HepG2 (cell line): ENCODE measurements at regions not wholly inside any gene's neighbourhood (a gene's known extent, or its start where the extent isn't known, plus 50 kb on each side); places are given as distances from the start of the nearest gene placed in this dataset.

Experiments
- ATAC-seq: fragments of 200-7000 bp; cut with Tn5 transposase; 3 replicates; pipeline ENCODE4 v1.9.1; 2020; ENCODE audit warnings: mild to moderate bottlenecking, moderate library complexity
- BruUV-seq: library from RNA; stranded (reverse); fragments of 400-500 nt; replicated peaks from 2 replicates; lab custom pipeline; 2021; lab: Mats Ljungman, UMichigan
- CTCF ChIA-PET: fragments of 300-600 bp; formaldehyde crosslinking; extraction: SDS; loops from one replicate; lab custom pipeline; 2021; ENCODE audit warnings: low total read pairs, inconsistent platforms, low intra/inter-chr PET ratio; lab: Yijun Ruan, JAX
- POLR2A ChIA-PET: fragments of 350-600 bp; sonication (Branson Sonifier 250); formaldehyde crosslinking; loops from one replicate; lab custom pipeline; 2020; ENCODE audit warnings: antibody characterized with exemption, inconsistent platforms; lab: Yijun Ruan, JAX
- DNase-seq: peaks from one replicate; pipeline ENCODE4 v3.0.0-alpha.2; 2015; ENCODE audit warnings: low spot score
- FAIRE-seq: peaks from 3 replicates; lab custom pipeline; 2011; peaks lifted over from hg19 to GRCh38; lab: Jason Lieb, UNC
- H2AFZ ChIP-seq: one replicate; pipeline ENCODE4 v1.6.1; 2011; ENCODE audit warnings: low read length, inconsistent platforms
- H3K27ac ChIP-seq: fragments of 300-600 bp; 3 replicates; pipeline ENCODE4 v1.8.0; 2011; ENCODE audit warnings: mixed run types, mild to moderate bottlenecking, mixed read lengths, low read length, inconsistent platforms; ENCODE audit not compliant: insufficient read depth; ENCODE audit errors: extremely low read length
- H3K27me3 ChIP-seq, 2 experiments: fragments of 200-600 bp in 1 of 2; 2 replicates in 1 of 2; 3 replicates in 1 of 2; pipeline versions ENCODE4 v1.6.0 to v1.8.0; 2011; ENCODE audit warnings: low read length in 2 of 2, mild to moderate bottlenecking in 2 of 2, moderate library complexity in 2 of 2, inconsistent platforms in 1 of 2; ENCODE audit not compliant: insufficient read depth in 2 of 2, control insufficient read depth in 1 of 2
- H3K36me3 ChIP-seq, 2 experiments: fragments of 200-600 bp in 1 of 2; replicated peaks in 1 of 2; 2 replicates in 1 of 2; 3 replicates in 1 of 2; pipeline versions ENCODE4 v1.5.1 to v1.8.0; 2011; ENCODE audit warnings: low read length in 2 of 2, inconsistent platforms in 1 of 2; ENCODE audit not compliant: insufficient read depth in 2 of 2, control insufficient read depth in 1 of 2
- H3K4me1 ChIP-seq: 2 replicates; pipeline ENCODE4 v1.5.1; 2012; ENCODE audit warnings: low read length, inconsistent platforms; ENCODE audit not compliant: insufficient read depth
- H3K4me2 ChIP-seq: 2 replicates; pipeline ENCODE4 v1.6.0; 2011; ENCODE audit warnings: low read depth, low read length, inconsistent platforms
- H3K4me3 ChIP-seq, 3 experiments: fragments of 200-600 bp in 1 of 3; sonication (generic), shearing (Covaris generic) in 1 of 3; replicated peaks in 1 of 3; 2 replicates each; pipeline ENCODE4 v1.5.1; 2011 to 2016; ENCODE audit warnings: low read length in 3 of 3, inconsistent platforms in 2 of 3, low read depth in 2 of 3, mild to moderate bottlenecking in 2 of 3, control low read depth in 1 of 3, mixed read lengths in 1 of 3; ENCODE audit not compliant: insufficient read depth in 1 of 3
- H3K79me2 ChIP-seq: one replicate; pipeline ENCODE4 v1.6.1; 2011; ENCODE audit warnings: low read length, inconsistent platforms; ENCODE audit not compliant: insufficient read depth
- H3K9ac ChIP-seq: 2 replicates; pipeline ENCODE4 v1.6.0; 2011; ENCODE audit warnings: mild to moderate bottlenecking, low read depth, low read length, inconsistent platforms; ENCODE audit not compliant: insufficient read depth
- H3K9me3 ChIP-seq: 2 replicates; pipeline ENCODE4 v1.5.1; 2012; ENCODE audit warnings: mild to moderate bottlenecking, low read length
- H4K20me1 ChIP-seq: 2 replicates; pipeline ENCODE4 v1.6.0; 2011; ENCODE audit warnings: inconsistent platforms, mild to moderate bottlenecking, low read length, moderate library complexity; ENCODE audit not compliant: insufficient read depth
- KLF16 ChIP-seq, 2 experiments: sonication (generic) in 1 of 2; formaldehyde crosslinking in 1 of 2; IDR thresholded peaks; 2 replicates each; pipeline versions ENCODE4 v1.6.1 to v1.8.0; 2016 to 2023; ENCODE audit warnings: missing genetic modification reagents in 2 of 2, missing compliant biosample characterization in 1 of 2
- MXI1 ChIP-seq: IDR thresholded peaks from 3 replicates; pipeline ENCODE4 v1.6.1; 2012; ENCODE audit warnings: low read depth, low read length, inconsistent platforms, borderline replicate concordance
- MYNN ChIP-seq: sonication (generic); formaldehyde crosslinking; IDR thresholded peaks from 2 replicates; pipeline ENCODE4 v1.4.0; 2020; ENCODE audit warnings: mild to moderate bottlenecking, low read depth, missing genetic modification reagents
- NR3C1 ChIP-seq: sonication (generic); formaldehyde crosslinking; IDR thresholded peaks from 2 replicates; pipeline ENCODE4 v1.4.0; 2020; ENCODE audit warnings: missing genetic modification reagents
- PAWR ChIP-seq: sonication (generic); formaldehyde crosslinking; IDR thresholded peaks from 2 replicates; pipeline ENCODE4 v1.4.0; 2020; ENCODE audit warnings: missing genetic modification reagents, mild to moderate bottlenecking, borderline replicate concordance
- SMARCE1 ChIP-seq: fragments of 450-650 bp; IDR thresholded peaks from 2 replicates; pipeline ENCODE4 v1.6.1; 2017; ENCODE audit warnings: borderline replicate concordance
- STAT5B ChIP-seq: sonication (generic); formaldehyde crosslinking; IDR thresholded peaks from 2 replicates; pipeline ENCODE4 v1.4.0; 2020; ENCODE audit warnings: missing genetic modification reagents
- ZNF121 ChIP-seq: sonication (generic); formaldehyde crosslinking; IDR thresholded peaks from 2 replicates; pipeline ENCODE4 v1.5.0; 2020; ENCODE audit warnings: mild to moderate bottlenecking, missing genetic modification reagents
- ZNF205 ChIP-seq: IDR thresholded peaks from 2 replicates; pipeline ENCODE4 v1.6.1; 2018; ENCODE audit warnings: missing biosample characterization, missing genetic modification reagents
- ZNF431 ChIP-seq: sonication (generic); formaldehyde crosslinking; IDR thresholded peaks from 2 replicates; pipeline ENCODE4 v1.9.0; 2022; ENCODE audit warnings: missing genetic modification reagents, low read depth, mild to moderate bottlenecking, borderline replicate concordance
- ZNF678 ChIP-seq: sonication (generic); formaldehyde crosslinking; IDR thresholded peaks from 2 replicates; pipeline ENCODE4 v1.4.0; 2020; ENCODE audit warnings: mild to moderate bottlenecking, missing genetic modification reagents
- ZNF704 ChIP-seq: sonication (generic); formaldehyde crosslinking; IDR thresholded peaks from 2 replicates; pipeline ENCODE4 v1.8.1; 2023; ENCODE audit warnings: mild to moderate bottlenecking, inconsistent platforms, moderate library complexity, missing genetic modification reagents, borderline replicate concordance
- ZNF75D ChIP-seq: sonication (generic); formaldehyde crosslinking; IDR thresholded peaks from 2 replicates; pipeline ENCODE4 v1.8.1; 2023; ENCODE audit warnings: missing genetic modification reagents, mild to moderate bottlenecking, borderline replicate concordance
- WGBS: methylation state at CpG from one replicate; pipeline ENCODE4 v1.1.6; 2017; ENCODE audit warnings: low lambda C conversion rate; 5-methylcytosine and 5-hydroxymethylcytosine counted together
- in situ Hi-C: cut with HindIII; loops from 2 replicates; pipeline ENCODE4 v1.10.0; 2017; ENCODE audit warnings: low pct_unique_long_range_greater_than_20kb; ENCODE audit not compliant: extremely low pct_ligation_motif_present
- intact Hi-C: fragments of 100-400 bp; cut with micrococcal nuclease; formaldehyde crosslinking; loops from one replicate; pipeline ENCODE4 v1.10.0; 2022; ENCODE audit not compliant: unreplicated experiment
- TF ChIP-seq, protein P1 (sequence below): sonication (generic); formaldehyde crosslinking; IDR thresholded peaks from 2 replicates; pipeline ENCODE4 v1.5.1; 2020; ENCODE audit warnings: missing genetic modification reagents, mild to moderate bottlenecking, borderline replicate concordance
- TF ChIP-seq, protein P2 (sequence below): sonication (generic); formaldehyde crosslinking; IDR thresholded peaks from 2 replicates; pipeline ENCODE4 v1.4.0; 2020; ENCODE audit warnings: missing genetic modification reagents, mild to moderate bottlenecking, borderline replicate concordance
- TF ChIP-seq, protein P3 (sequence below): sonication (generic); formaldehyde crosslinking; IDR thresholded peaks from 2 replicates; pipeline ENCODE4 v1.5.0; 2020; ENCODE audit warnings: missing genetic modification reagents
- TF ChIP-seq, protein P4 (sequence below): sonication (generic); formaldehyde crosslinking; IDR thresholded peaks from 2 replicates; pipeline ENCODE4 v1.5.0; 2020; ENCODE audit warnings: mild to moderate bottlenecking, missing genetic modification reagents, borderline replicate concordance

DNA sequence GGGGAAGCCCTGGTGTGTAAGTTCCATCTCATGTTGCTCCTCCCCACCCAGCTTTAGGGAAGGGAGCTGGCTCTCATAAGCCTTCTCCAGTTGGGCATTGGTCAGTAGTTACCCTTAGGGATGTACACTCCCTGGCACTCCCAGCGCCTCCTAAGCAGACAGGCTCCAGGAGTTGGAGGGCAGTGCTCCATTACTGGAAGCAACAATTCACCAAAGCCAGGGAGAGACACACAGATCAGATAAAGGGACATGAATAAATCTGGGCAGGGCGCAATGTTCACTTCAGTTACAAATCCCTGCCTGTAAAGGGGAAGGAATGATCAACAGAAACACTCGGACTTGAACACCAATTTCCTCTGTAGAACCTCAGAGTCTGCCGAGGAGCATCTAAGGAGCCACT lies 169.1 kb upstream of the CTNNB1 start:
- Histone ChIP-seq H4K20me1 (no peaks in the 10 kb centered on the region), H3K79me2 (no peaks in the 10 kb centered on the region), H3K4me3 (no peak overlapping the region), H3K36me3 (no peaks in the 10 kb centered on the region), H3K9ac (no peak overlapping the region), H3K4me2 (no peak overlapping the region), H3K4me1 (peaks cover 8% of the 10 kb centered on the region), H2AFZ (no peak overlapping the region)
- CTCF ChIA-PET, result no interaction called here
- 48% methylated on average over 3 of the region's 4 CpGs for WGBS
- no peak for ATAC-seq
- POLR2A ChIA-PET, result no interaction called here
- in situ Hi-C loops, result no loop called here
- TF ChIP-seq, protein P1, sequence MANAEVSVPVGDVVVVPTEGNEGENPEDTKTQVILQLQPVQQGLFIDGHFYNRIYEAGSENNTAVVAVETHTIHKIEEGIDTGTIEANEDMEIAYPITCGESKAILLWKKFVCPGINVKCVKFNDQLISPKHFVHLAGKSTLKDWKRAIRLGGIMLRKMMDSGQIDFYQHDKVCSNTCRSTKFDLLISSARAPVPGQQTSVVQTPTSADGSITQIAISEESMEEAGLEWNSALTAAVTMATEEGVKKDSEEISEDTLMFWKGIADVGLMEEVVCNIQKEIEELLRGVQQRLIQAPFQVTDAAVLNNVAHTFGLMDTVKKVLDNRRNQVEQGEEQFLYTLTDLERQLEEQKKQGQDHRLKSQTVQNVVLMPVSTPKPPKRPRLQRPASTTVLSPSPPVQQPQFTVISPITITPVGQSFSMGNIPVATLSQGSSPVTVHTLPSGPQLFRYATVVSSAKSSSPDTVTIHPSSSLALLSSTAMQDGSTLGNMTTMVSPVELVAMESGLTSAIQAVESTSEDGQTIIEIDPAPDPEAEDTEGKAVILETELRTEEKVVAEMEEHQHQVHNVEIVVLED (CRISPR knock-in tag), result no peak
- TF ChIP-seq STAT5B (CRISPR knock-in tag), result no peak
- no peak for TF ChIP-seq PAWR (CRISPR knock-in tag)
- TF ChIP-seq MXI1, result no peak
- TF ChIP-seq, protein P2, sequence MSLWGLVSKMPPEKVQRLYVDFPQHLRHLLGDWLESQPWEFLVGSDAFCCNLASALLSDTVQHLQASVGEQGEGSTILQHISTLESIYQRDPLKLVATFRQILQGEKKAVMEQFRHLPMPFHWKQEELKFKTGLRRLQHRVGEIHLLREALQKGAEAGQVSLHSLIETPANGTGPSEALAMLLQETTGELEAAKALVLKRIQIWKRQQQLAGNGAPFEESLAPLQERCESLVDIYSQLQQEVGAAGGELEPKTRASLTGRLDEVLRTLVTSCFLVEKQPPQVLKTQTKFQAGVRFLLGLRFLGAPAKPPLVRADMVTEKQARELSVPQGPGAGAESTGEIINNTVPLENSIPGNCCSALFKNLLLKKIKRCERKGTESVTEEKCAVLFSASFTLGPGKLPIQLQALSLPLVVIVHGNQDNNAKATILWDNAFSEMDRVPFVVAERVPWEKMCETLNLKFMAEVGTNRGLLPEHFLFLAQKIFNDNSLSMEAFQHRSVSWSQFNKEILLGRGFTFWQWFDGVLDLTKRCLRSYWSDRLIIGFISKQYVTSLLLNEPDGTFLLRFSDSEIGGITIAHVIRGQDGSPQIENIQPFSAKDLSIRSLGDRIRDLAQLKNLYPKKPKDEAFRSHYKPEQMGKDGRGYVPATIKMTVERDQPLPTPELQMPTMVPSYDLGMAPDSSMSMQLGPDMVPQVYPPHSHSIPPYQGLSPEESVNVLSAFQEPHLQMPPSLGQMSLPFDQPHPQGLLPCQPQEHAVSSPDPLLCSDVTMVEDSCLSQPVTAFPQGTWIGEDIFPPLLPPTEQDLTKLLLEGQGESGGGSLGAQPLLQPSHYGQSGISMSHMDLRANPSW (CRISPR knock-in tag), result no peak
- no peak for TF ChIP-seq ZNF75D (CRISPR knock-in tag)
- no peak for TF ChIP-seq ZNF431 (CRISPR knock-in tag)
- TF ChIP-seq ZNF678 (CRISPR knock-in tag), result no peak
- TF ChIP-seq ZNF704, result no peak
- no peak for TF ChIP-seq KLF16 (CRISPR knock-in tag; IDR thresholded peaks at IDR 0.05)
- no peak for TF ChIP-seq SMARCE1
- TF ChIP-seq MYNN, result no peak
- TF ChIP-seq ZNF205 (CRISPR knock-in tag), result no peak
- TF ChIP-seq, protein P3, sequence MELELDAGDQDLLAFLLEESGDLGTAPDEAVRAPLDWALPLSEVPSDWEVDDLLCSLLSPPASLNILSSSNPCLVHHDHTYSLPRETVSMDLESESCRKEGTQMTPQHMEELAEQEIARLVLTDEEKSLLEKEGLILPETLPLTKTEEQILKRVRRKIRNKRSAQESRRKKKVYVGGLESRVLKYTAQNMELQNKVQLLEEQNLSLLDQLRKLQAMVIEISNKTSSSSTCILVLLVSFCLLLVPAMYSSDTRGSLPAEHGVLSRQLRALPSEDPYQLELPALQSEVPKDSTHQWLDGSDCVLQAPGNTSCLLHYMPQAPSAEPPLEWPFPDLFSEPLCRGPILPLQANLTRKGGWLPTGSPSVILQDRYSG, result no peak
- TF ChIP-seq, protein P4, sequence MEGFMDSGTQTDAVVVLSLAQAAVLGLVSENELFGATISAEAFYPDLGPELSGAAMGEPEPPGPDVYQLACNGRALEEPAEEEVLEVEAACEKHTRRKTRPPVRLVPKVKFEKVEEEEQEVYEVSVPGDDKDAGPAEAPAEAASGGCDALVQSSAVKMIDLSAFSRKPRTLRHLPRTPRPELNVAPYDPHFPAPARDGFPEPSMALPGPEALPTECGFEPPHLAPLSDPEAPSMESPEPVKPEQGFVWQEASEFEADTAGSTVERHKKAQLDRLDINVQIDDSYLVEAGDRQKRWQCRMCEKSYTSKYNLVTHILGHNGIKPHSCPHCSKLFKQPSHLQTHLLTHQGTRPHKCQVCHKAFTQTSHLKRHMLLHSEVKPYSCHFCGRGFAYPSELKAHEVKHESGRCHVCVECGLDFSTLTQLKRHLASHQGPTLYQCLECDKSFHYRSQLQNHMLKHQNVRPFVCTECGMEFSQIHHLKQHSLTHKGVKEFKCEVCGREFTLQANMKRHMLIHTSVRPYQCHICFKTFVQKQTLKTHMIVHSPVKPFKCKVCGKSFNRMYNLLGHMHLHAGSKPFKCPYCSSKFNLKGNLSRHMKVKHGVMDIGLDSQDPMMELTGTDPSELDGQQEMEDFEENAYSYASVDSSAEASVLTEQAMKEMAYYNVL (CRISPR knock-in tag), result no peak
- TF ChIP-seq NR3C1 (CRISPR knock-in tag), result no peak
- no peak for TF ChIP-seq ZNF121
- TF ChIP-seq, all 625 proteins: peak for 0
- no peaks in the 10 kb centered on the region; a peak in 1 of 5 replicates for H3K27me3 ChIP-seq
- no peak for DNase-seq
- no peak overlapping the region for H3K27ac ChIP-seq
- intact Hi-C loops, result no loop called here
- BruUV-seq, result no TSS peak
- no peaks in the 10 kb centered on the region for H3K9me3 ChIP-seq
- FAIRE-seq, result no peak
